PC-9 (cell line): ENCODE measurements at regions not wholly inside any gene's neighbourhood (a gene's known extent, or its start where the extent isn't known, plus 50 kb on each side); places are given as distances from the start of the nearest gene placed in this dataset.

Experiments used
- CTCF ChIP-seq: fragments of 200-600 bp; sonication (generic); conservative IDR thresholded peaks from 2 replicates; pipeline ENCODE4 v1.6.1; 2017; ENCODE audit warnings: mixed run types, antibody characterized with exemption, mild to moderate bottlenecking, moderate library complexity
- EZH2 ChIP-seq: fragments of 200-600 bp; sonication (generic); IDR thresholded peaks from 2 replicates; pipeline ENCODE4 v1.8.0; 2017; ENCODE audit warnings: antibody characterized with exemption, low read depth

- TF ChIP-seq CTCF (no peak), EZH2 (no peak)
These were observed 186.8 kb downstream of the ASCL1 start for GRCh38 chr12:103144278-103144677.
